H1 (cell line): ENCODE measurements at regions not wholly inside any gene's neighbourhood (a gene's known extent, or its start where the extent isn't known, plus 50 kb on each side); places are given as distances from the start of the nearest gene placed in this dataset.

ENCODE experiments used
- CTCF ChIP-seq, 3 experiments: IDR thresholded peaks; 1 replicate in 2 of 3; 2 replicates in 1 of 3; pipeline versions ENCODE4 v1.5.1 to v1.6.1; 2011; ENCODE audit warnings: low read length in 3 of 3, mild to moderate bottlenecking in 3 of 3, inconsistent platforms in 2 of 3, low read depth in 1 of 3, moderate library complexity in 1 of 3; ENCODE audit not compliant: insufficient read depth in 1 of 3; ENCODE audit errors: control extremely low read depth in 1 of 3
- GABPA ChIP-seq: IDR thresholded peaks from 2 replicates; pipeline ENCODE4 v1.6.1; 2011; ENCODE audit warnings: mild to moderate bottlenecking, low read length, moderate library complexity, borderline replicate concordance; ENCODE audit not compliant: insufficient read depth
- HDAC2 ChIP-seq, 2 experiments: fragments of 300-600 bp in 1 of 2; sonication (generic) in 1 of 2; IDR thresholded peaks; 2 replicates each; pipeline ENCODE4 v1.6.1; 2011 to 2012; ENCODE audit warnings: low read depth in 2 of 2, low read length in 2 of 2, mild to moderate bottlenecking in 2 of 2, moderate library complexity in 2 of 2, borderline replicate concordance in 1 of 2, inconsistent platforms in 1 of 2
- POLR2A ChIP-seq, 2 experiments: IDR thresholded peaks; 1 replicate in 1 of 2; 2 replicates in 1 of 2; pipeline ENCODE4 v1.6.1; 2011; ENCODE audit warnings: low read depth in 2 of 2, low read length in 2 of 2, mild to moderate bottlenecking in 2 of 2; ENCODE audit errors: control extremely low read depth in 1 of 2
- RAD21 ChIP-seq, 2 experiments: IDR thresholded peaks in 1 of 2; conservative IDR thresholded peaks in 1 of 2; 2 replicates each; pipeline ENCODE4 v1.6.1; 2011; ENCODE audit warnings: low read depth in 2 of 2, low read length in 2 of 2, improper control_type of control experiment in 1 of 2, inconsistent platforms in 1 of 2, mild to moderate bottlenecking in 1 of 2, moderate library complexity in 1 of 2
- SIX5 ChIP-seq: IDR thresholded peaks from 2 replicates; pipeline ENCODE4 v1.6.1; 2011; ENCODE audit warnings: mild to moderate bottlenecking, low read depth, low read length
- TAF1 ChIP-seq: IDR thresholded peaks from 2 replicates; pipeline ENCODE4 v1.6.1; 2011; ENCODE audit warnings: mild to moderate bottlenecking, low read depth, low read length
- TEAD4 ChIP-seq: IDR thresholded peaks from 2 replicates; pipeline ENCODE4 v1.6.1; 2012; ENCODE audit warnings: low read depth, low read length, inconsistent platforms, mixed read lengths
- ZNF274 ChIP-seq: IDR thresholded peaks from 2 replicates; pipeline ENCODE4 v1.7.0; 2012; ENCODE audit warnings: low read length, borderline replicate concordance; ENCODE audit errors: extremely low read depth

GRCh38 chr2:108074150-108074549, 87.8 kb downstream of the SLC5A7 start:
- no peak for TF ChIP-seq CTCF (IDR thresholded peaks at IDR 0.05; ENCODE audit: control extremely low read depth in 1 of 3, insufficient read depth in 1 of 3, low read depth in 1 of 3, low read length in 3 of 3)
- TF ChIP-seq GABPA = no peak
- TF ChIP-seq ZNF274 = no peak
- TF ChIP-seq TAF1 = no peak
- no peak for TF ChIP-seq TEAD4
- TF ChIP-seq HDAC2 (IDR thresholded peaks at IDR 0.05; ENCODE audit: borderline replicate concordance in 1 of 2, low read depth in 2 of 2, low read length in 2 of 2) = no peak
- no peak for TF ChIP-seq POLR2A (IDR thresholded peaks at IDR 0.05; ENCODE audit: control extremely low read depth in 1 of 2, low read depth in 2 of 2, low read length in 2 of 2)
- TF ChIP-seq SIX5 = no peak
- TF ChIP-seq RAD21 (IDR thresholded peaks at IDR 0.05 in 1 of 2, conservative IDR thresholded peaks at IDR 0.05 in 1 of 2; ENCODE audit: low read depth in 2 of 2, low read length in 2 of 2) = no peak
